ENCODE measurements at regions not wholly inside any gene's neighbourhood (a gene's known extent, or its start where the extent isn't known, plus 50 kb on each side); places are given as distances from the start of the nearest gene placed in this dataset.
A peak's percentile ranks its signal among the peaks of the same experiment; 100 is the strongest.

DNA sequence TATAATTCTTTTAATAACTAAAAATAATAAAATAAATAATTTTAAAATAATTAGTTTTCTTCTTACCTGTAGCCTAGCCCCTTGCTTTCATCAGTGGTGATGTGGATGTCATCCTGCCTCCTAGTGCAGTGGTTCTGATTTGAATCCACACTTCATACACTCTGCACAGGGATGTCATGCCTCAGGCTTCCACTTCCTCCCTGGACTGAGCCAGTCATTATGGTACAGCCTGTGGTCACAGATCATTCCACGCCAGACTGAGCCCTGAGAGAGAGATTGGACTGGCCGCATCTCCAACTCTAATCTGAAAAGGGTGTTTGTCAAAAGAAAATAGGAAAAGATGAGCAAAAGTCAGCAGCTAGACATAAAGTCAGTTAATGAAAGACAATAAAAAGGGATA, 436.2 kb upstream of the IGFBP3 start:
- no peak for DNase-seq
- WGBS, 2 experiments (ENCODE audit: low coverage in 1 of 2, low lambda C conversion rate in 2 of 2, missing lambda C conversion rate in 2 of 2), result 92 to 98% methylated on average over 2 of the region's 2 CpGs
- H3F3A ChIP-seq (ENCODE audit: insufficient read depth), result no peaks in the 10 kb centered on the region
- H3K27me3 ChIP-seq (replicated peaks; ENCODE audit: insufficient read depth), result no peaks in the 10 kb centered on the region
- no peak overlapping the region for H3K9ac ChIP-seq
- H3K4me1 ChIP-seq (ENCODE audit: insufficient read depth), result peaks cover 4% of the 10 kb centered on the region
- no peak overlapping the region for H3K4me3 ChIP-seq
- no peaks in the 10 kb centered on the region for H3K9me3 ChIP-seq (ENCODE audit: low read depth)
- H3K79me2 ChIP-seq (ENCODE audit: insufficient read depth), result no peaks in the 10 kb centered on the region
- no peaks in the 10 kb centered on the region for H3K9me2 ChIP-seq (ENCODE audit: insufficient read depth)
- H3K4me2 ChIP-seq (ENCODE audit: unreplicated experiment), result no peak overlapping the region
- no peak overlapping the region for H2AFZ ChIP-seq
- H4K20me1 ChIP-seq (ENCODE audit: insufficient read depth), result no peaks in the 10 kb centered on the region
- no peak for TF ChIP-seq EZH2phosphoT487 (IDR thresholded peaks at IDR 0.05; ENCODE audit: insufficient read depth, low read depth)
- no peak for TF ChIP-seq EZH2 (IDR thresholded peaks at IDR 0.05; ENCODE audit: insufficient read depth, poor library complexity, severe bottlenecking)
- no peak overlapping the region for H3K27ac ChIP-seq
- H3K36me3 ChIP-seq (ENCODE audit: low read depth), result no peaks in the 10 kb centered on the region
- in situ Hi-C loops (cut with MboI), result loop anchor here (10.0 kb wide), 1 partner anchor 738 kb away; no protein-coding TSS in a partner anchor

DNA sequence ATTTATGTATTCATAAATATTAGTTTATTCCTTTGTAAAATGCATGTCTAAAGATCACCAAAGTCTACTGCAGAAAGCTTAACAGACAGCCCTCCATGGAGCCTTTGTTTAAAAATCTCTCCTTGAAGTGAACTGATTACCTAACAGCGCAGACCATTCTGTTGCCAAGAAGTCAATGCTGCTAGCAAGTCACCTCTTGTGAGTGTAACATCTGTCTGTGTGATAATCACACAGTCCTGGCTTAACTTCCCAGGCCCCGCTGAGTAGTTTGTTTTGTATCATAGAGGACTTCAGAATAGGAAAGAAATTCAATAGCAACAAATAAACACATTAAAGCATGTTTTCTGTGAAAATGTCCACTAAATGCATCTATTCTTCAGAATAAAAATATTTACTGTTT, 435.3 kb upstream of the IGFBP3 start:
- Histone ChIP-seq H3F3A (ENCODE audit: insufficient read depth) (peaks cover 6% of the 10 kb centered on the region; the same call in 1 of the 2 replicates), H3K9me3 (ENCODE audit: low read depth) (no peaks in the 10 kb centered on the region), H3K4me3 (no peak overlapping the region), H3K4me1 (ENCODE audit: insufficient read depth) (peaks cover 13% of the 10 kb centered on the region), H3K36me3 (ENCODE audit: low read depth) (no peaks in the 10 kb centered on the region), H3K27ac (no peak overlapping the region), H3K9me2 (ENCODE audit: insufficient read depth) (no peaks in the 10 kb centered on the region), H4K20me1 (ENCODE audit: insufficient read depth) (no peaks in the 10 kb centered on the region), H3K9ac (no peak overlapping the region), H2AFZ (no peak overlapping the region), H3K79me2 (ENCODE audit: insufficient read depth) (no peaks in the 10 kb centered on the region), H3K4me2 (ENCODE audit: unreplicated experiment) (no peak overlapping the region), H3K27me3 (replicated peaks; ENCODE audit: insufficient read depth) (no peaks in the 10 kb centered on the region)
- in situ Hi-C loops (cut with MboI), result loop anchor here (10.0 kb wide), 1 partner anchor 738 kb away; no protein-coding TSS in a partner anchor
- DNase-seq, result no peak
- 94 to 98% methylated on average over 2 of the region's 2 CpGs for WGBS, 2 experiments (ENCODE audit: low coverage in 1 of 2, low lambda C conversion rate in 2 of 2, missing lambda C conversion rate in 2 of 2)
- TF ChIP-seq EZH2phosphoT487 (IDR thresholded peaks at IDR 0.05; ENCODE audit: insufficient read depth, low read depth) (no peak), EZH2 (IDR thresholded peaks at IDR 0.05; ENCODE audit: insufficient read depth, poor library complexity, severe bottlenecking) (no peak)

DNA sequence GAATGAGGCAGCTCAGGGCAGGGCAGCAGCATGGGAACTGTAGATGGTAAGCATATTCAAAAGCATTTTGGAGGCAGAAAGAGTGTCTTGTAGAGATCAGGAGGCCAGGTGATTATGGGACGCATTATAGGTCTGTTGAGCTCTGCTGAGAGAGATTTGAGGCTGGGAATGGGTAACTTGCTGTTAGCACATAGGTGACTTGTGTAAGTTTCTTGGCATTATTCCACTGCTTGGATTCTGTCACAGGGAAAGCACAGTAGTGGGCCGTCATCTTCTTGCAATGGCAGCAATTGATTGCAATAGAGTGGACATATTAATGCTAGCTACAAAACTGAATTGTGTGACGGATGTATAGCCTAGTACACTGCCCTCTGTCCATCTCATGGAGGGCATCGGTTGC, 434.3 kb upstream of the IGFBP3 start:
- TF ChIP-seq EZH2 (IDR thresholded peaks at IDR 0.05; ENCODE audit: insufficient read depth, poor library complexity, severe bottlenecking), result no peak
- TF ChIP-seq EZH2phosphoT487 (IDR thresholded peaks at IDR 0.05; ENCODE audit: insufficient read depth, low read depth), result no peak
- Histone ChIP-seq H3K4me2 (ENCODE audit: unreplicated experiment) (no peak overlapping the region), H2AFZ (no peak overlapping the region), H3K9ac (no peak overlapping the region), H3K36me3 (ENCODE audit: low read depth) (no peaks in the 10 kb centered on the region), H3K79me2 (ENCODE audit: insufficient read depth) (no peaks in the 10 kb centered on the region), H3K4me3 (no peak overlapping the region), H4K20me1 (ENCODE audit: insufficient read depth) (no peaks in the 10 kb centered on the region), H3K27me3 (replicated peaks; ENCODE audit: insufficient read depth) (no peaks in the 10 kb centered on the region), H3K4me1 (ENCODE audit: insufficient read depth) (peaks cover 18% of the 10 kb centered on the region), H3K9me2 (ENCODE audit: insufficient read depth) (no peaks in the 10 kb centered on the region), H3K9me3 (ENCODE audit: low read depth) (no peaks in the 10 kb centered on the region), H3F3A (ENCODE audit: insufficient read depth) (peaks cover 6% of the 10 kb centered on the region; the same call in 1 of the 2 replicates), H3K27ac (no peak overlapping the region)
- in situ Hi-C loops (cut with MboI), result loop anchor here (10.0 kb wide), 1 partner anchor 739 kb away; no protein-coding TSS in a partner anchor
- no peak for DNase-seq
- 97 to 100% methylated on average over 4 of the region's 4 CpGs for WGBS, 2 experiments (ENCODE audit: low coverage in 1 of 2, low lambda C conversion rate in 2 of 2, missing lambda C conversion rate in 2 of 2)

DNA sequence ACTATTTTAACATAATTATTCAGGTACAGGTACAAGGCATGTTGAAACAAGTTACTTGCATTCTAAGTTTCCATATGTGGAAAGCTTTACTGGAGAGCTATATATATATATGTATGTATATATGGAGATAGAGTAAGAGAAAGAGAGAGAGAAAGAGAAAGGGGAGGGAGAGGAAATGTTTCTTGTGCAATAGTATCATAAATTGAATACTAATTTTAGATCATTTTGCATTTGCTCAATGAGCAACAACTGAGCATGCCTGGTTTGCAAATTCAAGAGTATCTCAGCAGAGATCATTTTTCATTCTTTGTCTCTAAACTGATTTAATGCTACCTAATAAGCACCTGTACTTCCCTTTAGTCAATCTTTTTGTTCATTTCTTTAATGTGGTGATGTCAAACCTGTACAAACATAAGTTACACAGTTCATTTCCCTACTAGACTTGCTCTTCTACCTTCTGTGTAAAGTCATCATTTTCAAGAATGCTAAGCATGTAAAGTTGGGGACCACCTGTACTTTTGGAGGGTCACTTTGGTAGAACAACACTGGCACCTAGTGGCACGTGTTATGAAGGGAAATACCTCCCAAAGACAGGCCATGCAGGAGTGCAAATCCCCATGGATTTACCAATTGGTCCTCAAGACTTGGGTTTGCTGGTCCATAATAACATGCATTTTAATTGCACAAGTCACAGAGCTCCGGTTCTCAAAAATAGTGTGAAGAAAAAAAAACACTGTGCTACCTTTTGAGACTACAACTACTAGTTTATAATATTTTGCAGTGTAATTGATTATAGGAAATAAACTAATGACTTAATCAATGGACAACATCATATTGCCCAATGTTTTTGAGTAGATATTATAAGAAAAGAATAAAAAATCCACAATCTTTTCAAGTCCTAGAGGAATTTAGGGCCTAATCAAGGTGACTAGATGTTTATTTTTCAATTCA, 431.2 kb upstream of the IGFBP3 start:
- in situ Hi-C loops (cut with MboI), result loop anchor here (5.0 to 10.0 kb wide), 2 partner anchors 430 to 743 kb away; partner anchors contain the start of gene IGFBP3
- TF ChIP-seq EZH2 (IDR thresholded peaks at IDR 0.05; ENCODE audit: insufficient read depth, poor library complexity, severe bottlenecking), result no peak
- TF ChIP-seq EZH2phosphoT487 (IDR thresholded peaks at IDR 0.05; ENCODE audit: insufficient read depth, low read depth), result no peak
- H3K4me1 ChIP-seq (ENCODE audit: insufficient read depth), result peaks cover 28% of the 10 kb centered on the region
- no peaks in the 10 kb centered on the region for H3K9me2 ChIP-seq (ENCODE audit: insufficient read depth)
- H2AFZ ChIP-seq, result no peak overlapping the region
- peak; percentile 74 for DNase-seq
- no peak overlapping the region for H3K4me3 ChIP-seq
- H3F3A ChIP-seq (ENCODE audit: insufficient read depth), result peaks cover 6% of the 10 kb centered on the region; the same call in 1 of the 2 replicates
- H3K36me3 ChIP-seq (ENCODE audit: low read depth), result no peaks in the 10 kb centered on the region
- no peaks in the 10 kb centered on the region for H3K79me2 ChIP-seq (ENCODE audit: insufficient read depth)
- H3K9ac ChIP-seq, result no peak overlapping the region
- H3K9me3 ChIP-seq (ENCODE audit: low read depth), result no peaks in the 10 kb centered on the region
- WGBS, 2 experiments (ENCODE audit: low coverage in 1 of 2, low lambda C conversion rate in 2 of 2, missing lambda C conversion rate in 2 of 2), result 7 to 11% methylated on average over 2 of the region's 2 CpGs
- H3K4me2 ChIP-seq (ENCODE audit: unreplicated experiment), result no peak overlapping the region
- no peaks in the 10 kb centered on the region for H4K20me1 ChIP-seq (ENCODE audit: insufficient read depth)
- no peaks in the 10 kb centered on the region for H3K27me3 ChIP-seq (replicated peaks; ENCODE audit: insufficient read depth)
- no peak overlapping the region for H3K27ac ChIP-seq

Measured in GM23248 (cell line).